ENCODE measurements at regions not wholly inside any gene's neighbourhood (a gene's known extent, or its start where the extent isn't known, plus 50 kb on each side); places are given as distances from the start of the nearest gene placed in this dataset.
A peak's percentile ranks its signal among the peaks of the same experiment; 100 is the strongest.

DNA sequence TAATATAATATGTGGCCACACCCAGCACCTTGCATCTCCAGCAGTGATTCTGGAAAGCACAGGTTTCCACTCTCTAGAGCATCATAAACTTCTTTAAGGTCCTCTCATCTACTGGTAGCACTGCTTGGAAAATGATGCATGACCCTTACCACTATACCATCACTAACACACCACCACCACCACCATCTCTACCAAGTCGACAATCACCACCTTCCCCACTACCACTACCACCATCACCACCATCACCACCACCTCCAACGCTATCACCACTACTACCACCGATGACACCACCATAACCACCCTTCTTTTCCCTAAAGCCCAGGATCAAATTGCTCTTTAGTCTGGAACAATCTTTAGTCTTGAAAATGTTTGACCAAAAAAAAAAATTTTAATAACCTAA lies 390.4 kb downstream of the SUCLA2 start:
- Histone ChIP-seq H3K9me3 (ENCODE audit: control insufficient read depth, insufficient read depth, low read length) (no peaks in the 10 kb centered on the region), H3K4me3 (ENCODE audit: low read depth, low read length) (no peak overlapping the region), H3K27ac (ENCODE audit: low read depth, low read length) (no peak overlapping the region), H3K27me3 (ENCODE audit: control insufficient read depth, insufficient read depth, low read length) (peaks cover 7% of the 10 kb centered on the region)
- DNase-seq (ENCODE audit: low read depth, low spot score), result no peak
- ChIA-PET POLR2A (no interaction called here), CTCF (no interaction called here)
- TF ChIP-seq, protein P1, sequence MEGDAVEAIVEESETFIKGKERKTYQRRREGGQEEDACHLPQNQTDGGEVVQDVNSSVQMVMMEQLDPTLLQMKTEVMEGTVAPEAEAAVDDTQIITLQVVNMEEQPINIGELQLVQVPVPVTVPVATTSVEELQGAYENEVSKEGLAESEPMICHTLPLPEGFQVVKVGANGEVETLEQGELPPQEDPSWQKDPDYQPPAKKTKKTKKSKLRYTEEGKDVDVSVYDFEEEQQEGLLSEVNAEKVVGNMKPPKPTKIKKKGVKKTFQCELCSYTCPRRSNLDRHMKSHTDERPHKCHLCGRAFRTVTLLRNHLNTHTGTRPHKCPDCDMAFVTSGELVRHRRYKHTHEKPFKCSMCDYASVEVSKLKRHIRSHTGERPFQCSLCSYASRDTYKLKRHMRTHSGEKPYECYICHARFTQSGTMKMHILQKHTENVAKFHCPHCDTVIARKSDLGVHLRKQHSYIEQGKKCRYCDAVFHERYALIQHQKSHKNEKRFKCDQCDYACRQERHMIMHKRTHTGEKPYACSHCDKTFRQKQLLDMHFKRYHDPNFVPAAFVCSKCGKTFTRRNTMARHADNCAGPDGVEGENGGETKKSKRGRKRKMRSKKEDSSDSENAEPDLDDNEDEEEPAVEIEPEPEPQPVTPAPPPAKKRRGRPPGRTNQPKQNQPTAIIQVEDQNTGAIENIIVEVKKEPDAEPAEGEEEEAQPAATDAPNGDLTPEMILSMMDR (IDR thresholded peaks at IDR 0.05; ENCODE audit: low read depth, low read length), result no peak

DNA sequence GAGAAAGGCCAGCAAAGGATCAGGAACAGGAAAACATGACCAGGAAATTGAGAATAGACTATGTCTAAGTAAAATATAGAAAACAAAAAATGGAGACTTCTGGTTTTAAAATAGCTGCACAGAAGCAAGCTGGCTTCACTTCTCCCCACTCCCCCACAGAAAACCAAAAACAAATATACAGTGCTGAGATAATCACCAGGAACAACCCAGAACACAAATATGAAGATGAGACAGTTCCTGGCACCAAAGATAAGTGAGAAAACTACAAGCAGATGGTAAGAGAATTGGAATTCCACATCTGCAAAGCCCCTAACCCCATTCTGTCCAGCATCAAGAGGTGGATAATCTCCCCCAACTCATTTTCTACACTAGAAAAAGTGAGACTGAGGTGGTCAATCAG lies 397.7 kb downstream of the SUCLA2 start:
- Histone ChIP-seq H3K9me3 (ENCODE audit: control insufficient read depth, insufficient read depth, low read length) (no peaks in the 10 kb centered on the region), H3K27ac (ENCODE audit: low read depth, low read length) (no peak overlapping the region), H3K4me3 (ENCODE audit: low read depth, low read length) (no peak overlapping the region), H3K27me3 (ENCODE audit: control insufficient read depth, insufficient read depth, low read length) (peaks cover 2% of the 10 kb centered on the region)
- no peak for DNase-seq (ENCODE audit: low read depth, low spot score)
- ChIA-PET CTCF (no interaction called here), POLR2A (no interaction called here)
- TF ChIP-seq, protein P1 (IDR thresholded peaks at IDR 0.05; ENCODE audit: low read depth, low read length), result no peak

DNA sequence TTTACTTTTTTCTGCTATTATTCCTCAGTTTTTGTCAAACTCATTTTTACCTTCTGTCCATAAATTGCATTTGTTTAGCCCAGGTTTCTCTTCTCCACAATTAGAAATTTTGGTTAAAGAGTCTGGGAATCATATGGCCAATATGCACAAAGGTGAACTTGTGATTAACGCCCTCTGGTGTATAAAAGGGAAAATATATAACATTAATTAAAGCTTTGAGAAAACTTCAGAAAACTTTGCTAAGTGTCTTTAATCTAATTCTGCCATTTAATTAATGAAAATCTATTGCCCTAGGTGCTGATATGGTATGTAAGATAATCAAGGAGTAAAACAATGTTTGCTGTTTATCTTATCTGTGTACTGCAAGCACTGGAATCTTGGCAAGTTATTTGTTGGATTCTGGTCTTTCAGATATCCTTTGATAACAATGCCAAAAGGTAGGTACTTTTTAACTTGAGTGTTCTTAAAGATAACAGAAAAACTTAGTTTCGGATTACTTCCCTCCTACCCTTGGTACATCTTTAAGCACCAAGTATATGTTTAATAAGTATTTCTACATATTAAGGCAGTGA lies 402.6 kb downstream of the SUCLA2 start:
- DNase-seq (ENCODE audit: low read depth, low spot score), result no peak

DNA sequence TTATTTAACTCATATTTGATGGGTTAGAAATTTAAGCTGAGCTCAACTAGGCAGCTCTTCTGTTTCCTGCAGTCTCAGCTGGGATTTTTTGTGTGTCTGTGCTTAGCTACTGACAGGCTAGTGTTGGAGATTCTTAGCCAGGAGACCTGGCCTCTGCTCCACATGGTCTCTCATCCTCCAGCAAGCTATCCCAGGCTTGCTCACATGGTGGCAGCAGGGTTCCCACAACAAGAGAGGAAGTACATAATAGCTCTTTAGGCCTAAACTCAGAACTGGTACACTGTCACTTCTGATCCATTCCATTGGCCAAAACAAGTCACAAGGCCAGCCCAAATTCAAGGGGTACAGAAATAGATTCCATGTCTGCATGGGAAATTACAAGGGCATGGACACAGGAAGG lies 406.2 kb downstream of the SUCLA2 start:
- ChIA-PET POLR2A (no interaction called here), CTCF (interaction anchor here (0.9 kb wide), 1 partner anchor 621 kb away, joined by 3 read pairs; no protein-coding TSS in a partner anchor)
- TF ChIP-seq, protein P1 (IDR thresholded peaks at IDR 0.05; ENCODE audit: low read depth, low read length), result no peak
- no peaks in the 10 kb centered on the region for H3K9me3 ChIP-seq (ENCODE audit: control insufficient read depth, insufficient read depth, low read length)
- no peak overlapping the region for H3K27ac ChIP-seq (ENCODE audit: low read depth, low read length)
- no peak overlapping the region for H3K4me3 ChIP-seq (ENCODE audit: low read depth, low read length)
- no peaks in the 10 kb centered on the region for H3K27me3 ChIP-seq (ENCODE audit: control insufficient read depth, insufficient read depth, low read length)
- no peak for DNase-seq (ENCODE audit: low read depth, low spot score)

More for the DNA sequence above, 402.6 kb downstream of the SUCLA2 start:
- CTCF ChIA-PET, result interaction anchor here (0.6 to 1.3 kb wide), 4 partner anchors 593 to 768 kb away, joined by 3 to 4 read pairs (median 4); no protein-coding TSS in a partner anchor
- POLR2A ChIA-PET, result no interaction called here
- H3K4me3 ChIP-seq (ENCODE audit: low read depth, low read length), result no peak overlapping the region
- TF ChIP-seq, protein P1 (IDR thresholded peaks at IDR 0.05; ENCODE audit: low read depth, low read length), result peak; percentile 37
- no peaks in the 10 kb centered on the region for H3K9me3 ChIP-seq (ENCODE audit: control insufficient read depth, insufficient read depth, low read length)
- no peak overlapping the region for H3K27ac ChIP-seq (ENCODE audit: low read depth, low read length)
- no peaks in the 10 kb centered on the region for H3K27me3 ChIP-seq (ENCODE audit: control insufficient read depth, insufficient read depth, low read length)

DNA sequence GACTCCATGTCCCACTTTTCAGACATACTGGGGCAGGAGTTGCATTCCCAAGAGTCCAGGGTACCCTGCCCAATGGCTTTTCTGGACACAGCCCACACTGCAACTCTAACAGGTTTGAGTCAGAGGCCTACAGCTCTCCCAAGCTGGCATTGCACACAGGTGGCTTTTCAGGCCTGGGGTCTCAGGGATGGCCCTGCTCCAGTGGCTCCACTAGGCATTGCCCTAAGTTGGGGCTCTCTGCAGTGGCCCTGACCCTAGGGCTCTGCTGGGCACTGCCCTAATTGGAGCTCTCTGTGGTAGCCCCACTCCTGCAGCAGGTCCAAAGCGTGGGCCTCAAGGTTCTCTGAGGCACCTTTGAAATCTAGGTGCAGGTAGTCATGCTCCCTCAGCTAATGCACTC lies 408.8 kb downstream of the SUCLA2 start:
- Histone ChIP-seq H3K4me3 (ENCODE audit: low read depth, low read length) (no peak overlapping the region), H3K9me3 (ENCODE audit: control insufficient read depth, insufficient read depth, low read length) (no peaks in the 10 kb centered on the region), H3K27me3 (ENCODE audit: control insufficient read depth, insufficient read depth, low read length) (no peaks in the 10 kb centered on the region), H3K27ac (ENCODE audit: low read depth, low read length) (no peak overlapping the region)
- DNase-seq (ENCODE audit: low read depth, low spot score), result no peak
- CTCF ChIA-PET, result no interaction called here
- POLR2A ChIA-PET, result no interaction called here
- TF ChIP-seq, protein P1 (IDR thresholded peaks at IDR 0.05; ENCODE audit: low read depth, low read length), result no peak

Measured in AG04450 (cell line).